OCI-LY7 (cell line): ENCODE measurements at regions not wholly inside any gene's neighbourhood (a gene's known extent, or its start where the extent isn't known, plus 50 kb on each side); places are given as distances from the start of the nearest gene placed in this dataset.

Experiments
- BruUV-seq: library from RNA; stranded (reverse); fragments of 400-500 nt; replicated peaks from 2 replicates; lab custom pipeline; 2021; lab: Mats Ljungman, UMichigan
- CTCF ChIA-PET: fragments of 300-600 bp; sonication (Branson Sonifier 250); formaldehyde crosslinking; loops from one replicate; lab custom pipeline; 2022; ENCODE audit warnings: antibody characterized with exemption; ENCODE audit not compliant: unreplicated experiment; lab: Charles Lee
- POLR2A ChIA-PET: fragments of 300-600 bp; sonication (Branson Sonifier 250); formaldehyde crosslinking; loops from one replicate; lab custom pipeline; 2022; ENCODE audit warnings: antibody characterized with exemption; lab: Charles Lee
- DNase-seq: peaks from one replicate; pipeline ENCODE4 v3.0.0-alpha.2; 2015; ENCODE audit warnings: low spot score
- H2AFZ ChIP-seq: fragments of 200-600 bp; sonication (generic), shearing (Covaris generic); 2 replicates; pipeline ENCODE4 v1.6.1; 2014; ENCODE audit warnings: mild to moderate bottlenecking, antibody characterized with exemption, low read length, moderate library complexity
- H3K27ac ChIP-seq: fragments of 200-600 bp; sonication (generic); 2 replicates; pipeline ENCODE4 v1.5.1; 2014; ENCODE audit warnings: mixed run types, low read depth, mild to moderate bottlenecking, moderate library complexity, low read length, inconsistent platforms; ENCODE audit not compliant: poor library complexity, severe bottlenecking
- H3K36me3 ChIP-seq: fragments of 200-600 bp; sonication (generic); 2 replicates; pipeline ENCODE4 v1.6.1; 2014; ENCODE audit warnings: mild to moderate bottlenecking, antibody characterized with exemption, low read length, moderate library complexity, mixed read lengths; ENCODE audit not compliant: insufficient read depth
- H3K4me1 ChIP-seq: fragments of 200-600 bp; sonication (generic); 2 replicates; pipeline ENCODE4 v1.5.1; 2014; ENCODE audit warnings: mild to moderate bottlenecking, low read length; ENCODE audit not compliant: insufficient read depth, poor library complexity, severe bottlenecking
- H3K4me2 ChIP-seq: fragments of 200-600 bp; sonication (generic); 2 replicates; pipeline ENCODE4 v1.6.1; 2014; ENCODE audit warnings: mild to moderate bottlenecking, low read length
- H3K4me3 ChIP-seq: fragments of 200-600 bp; sonication (generic); 2 replicates; pipeline ENCODE4 v1.5.1; 2014; ENCODE audit warnings: mild to moderate bottlenecking, low read depth, low read length; ENCODE audit not compliant: poor library complexity, severe bottlenecking
- H3K79me2 ChIP-seq: fragments of 200-600 bp; sonication (generic); 2 replicates; pipeline ENCODE4 v1.6.1; 2016; ENCODE audit warnings: low read depth, mild to moderate bottlenecking, low read length, moderate library complexity, mixed read lengths; ENCODE audit not compliant: insufficient read depth
- H3K9me2 ChIP-seq: fragments of 200-600 bp; sonication (generic); 2 replicates; pipeline ENCODE4 v1.6.1; 2016; ENCODE audit warnings: mild to moderate bottlenecking, low read length, mixed read lengths; ENCODE audit not compliant: insufficient read depth
- H3K9me3 ChIP-seq: fragments of 200-600 bp; sonication (generic); 2 replicates; pipeline ENCODE4 v1.6.1; 2014; ENCODE audit warnings: mild to moderate bottlenecking, mixed run types, low read length, mixed read lengths
- H4K20me1 ChIP-seq: fragments of 200-600 bp; sonication (generic); 2 replicates; pipeline ENCODE4 v1.6.1; 2014; ENCODE audit warnings: mild to moderate bottlenecking, antibody characterized with exemption, low read length, moderate library complexity, mixed read lengths; ENCODE audit not compliant: insufficient read depth
- CTCF ChIP-seq: fragments of 200-600 bp; sonication (generic); conservative IDR thresholded peaks from 2 replicates; pipeline ENCODE4 v1.5.1; 2014; ENCODE audit warnings: mild to moderate bottlenecking, antibody characterized with exemption, low read length, moderate library complexity, mixed read lengths
- EZH2phosphoT487 ChIP-seq: fragments of 200-600 bp; sonication (generic); IDR thresholded peaks from 2 replicates; pipeline ENCODE4 v1.6.1; 2018; ENCODE audit warnings: low read depth, borderline replicate concordance, mild to moderate bottlenecking, mixed run types, antibody characterized with exemption, low read length, moderate library complexity, mixed read lengths
- intact Hi-C: fragments of 100-400 bp; cut with micrococcal nuclease; formaldehyde crosslinking; loops from one replicate; pipeline ENCODE4 v1.10.0; 2022; ENCODE audit not compliant: unreplicated experiment

- H3K4me2 ChIP-seq = no peak overlapping the region
- intact Hi-C loops = no loop called here
- no peaks in the 10 kb centered on the region for H4K20me1 ChIP-seq
- H3K4me1 ChIP-seq = peaks cover 4% of the 10 kb centered on the region
- no peaks in the 10 kb centered on the region for H3K9me2 ChIP-seq
- POLR2A ChIA-PET = no interaction called here
- no peak for TF ChIP-seq EZH2phosphoT487
- H3K9me3 ChIP-seq = no peaks in the 10 kb centered on the region
- no peak overlapping the region for H3K27ac ChIP-seq
- BruUV-seq = no TSS peak
- H3K4me3 ChIP-seq = no peak overlapping the region
- no peaks in the 10 kb centered on the region for H3K36me3 ChIP-seq
- no peak overlapping the region for H2AFZ ChIP-seq
- DNase-seq = no peak
- CTCF ChIA-PET = no interaction called here
- no peaks in the 10 kb centered on the region for H3K79me2 ChIP-seq
These were observed 168.1 kb upstream of the RMP24 start for GRCh38 chr18:35804377-35804776.

GRCh38 chr18:35807811-35808335, 164.6 kb upstream of the RMP24 start:
- CTCF ChIA-PET = no interaction called here
- intact Hi-C loops = no loop called here
- POLR2A ChIA-PET = no interaction called here
- Histone ChIP-seq H3K36me3 (no peaks in the 10 kb centered on the region), H3K4me1 (peaks cover 14% of the 10 kb centered on the region), H3K4me3 (no peak overlapping the region), H4K20me1 (no peaks in the 10 kb centered on the region), H3K79me2 (no peaks in the 10 kb centered on the region), H2AFZ (no peak overlapping the region), H3K9me2 (no peaks in the 10 kb centered on the region), H3K9me3 (no peaks in the 10 kb centered on the region), H3K4me2 (no peak overlapping the region), H3K27ac (no peak overlapping the region)
- DNase-seq = no peak
- TF ChIP-seq CTCF (no peak), EZH2phosphoT487 (no peak)
- BruUV-seq = no TSS peak

- Histone ChIP-seq H3K9me2 (no peaks in the 10 kb centered on the region), H3K9me3 (no peaks in the 10 kb centered on the region), H2AFZ (no peak overlapping the region; the same call in 1 of the 2 replicates), H3K4me3 (no peak overlapping the region), H3K27ac (no peak overlapping the region), H3K4me2 (no peak overlapping the region), H3K79me2 (no peaks in the 10 kb centered on the region), H3K4me1 (peaks cover 14% of the 10 kb centered on the region), H3K36me3 (no peaks in the 10 kb centered on the region), H4K20me1 (no peaks in the 10 kb centered on the region)
- intact Hi-C loops = no loop called here
- TF ChIP-seq EZH2phosphoT487 = no peak
- TF ChIP-seq CTCF = no peak
- ChIA-PET POLR2A (interaction anchor here (0.5 to 1.7 kb wide), 3 partner anchors 9 to 189 kb away, joined by 3 to 5 read pairs (median 3); no protein-coding TSS in a partner anchor), CTCF (no interaction called here)
- no TSS peak for BruUV-seq
- DNase-seq = no peak
These were observed 163.7 kb upstream of the RMP24 start for GRCh38 chr18:35808796-35809195.
